ENCODE measurements at regions not wholly inside any gene's neighbourhood (a gene's known extent, or its start where the extent isn't known, plus 50 kb on each side); places are given as distances from the start of the nearest gene placed in this dataset.

- TF ChIP-seq CTCF (IDR thresholded peaks at IDR 0.05; ENCODE audit: borderline replicate concordance, extremely low read depth, low read length, poor library complexity, severe bottlenecking) (no peak), EZH2 (IDR thresholded peaks at IDR 0.05; ENCODE audit: borderline replicate concordance, low read depth, low read length, severe bottlenecking) (no peak)
Observed at GRCh38 chr2:21260311-21260710, 136.5 kb downstream of the TDRD15 start.

All from DND-41 (cell line).